ENCODE measurements at regions not wholly inside any gene's neighbourhood (a gene's known extent, or its start where the extent isn't known, plus 50 kb on each side); places are given as distances from the start of the nearest gene placed in this dataset.

GRCh38 chr6:19279273-19279684 lies 557.9 kb upstream of the ID4 start:
- no peak for DNase-seq

DNA sequence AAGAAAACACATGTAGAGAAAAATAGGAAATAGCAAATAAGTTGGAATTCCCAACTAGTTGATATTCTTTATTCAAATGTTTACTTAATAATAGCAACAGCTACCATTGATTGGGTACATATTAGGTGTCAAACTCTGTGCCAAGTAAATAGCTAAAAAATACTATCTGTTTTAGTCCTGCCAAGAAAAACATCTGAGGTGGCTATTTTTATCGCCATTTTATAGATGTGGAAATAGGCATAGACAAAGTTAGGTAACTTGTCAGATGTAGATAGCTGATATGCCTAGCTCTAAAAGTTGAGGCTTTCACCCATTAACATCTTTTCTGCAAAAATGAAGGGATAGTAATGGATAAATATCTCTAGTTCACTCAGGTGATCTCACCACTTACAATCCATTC lies 549.2 kb upstream of the ID4 start:
- DNase-seq = no peak

DNA sequence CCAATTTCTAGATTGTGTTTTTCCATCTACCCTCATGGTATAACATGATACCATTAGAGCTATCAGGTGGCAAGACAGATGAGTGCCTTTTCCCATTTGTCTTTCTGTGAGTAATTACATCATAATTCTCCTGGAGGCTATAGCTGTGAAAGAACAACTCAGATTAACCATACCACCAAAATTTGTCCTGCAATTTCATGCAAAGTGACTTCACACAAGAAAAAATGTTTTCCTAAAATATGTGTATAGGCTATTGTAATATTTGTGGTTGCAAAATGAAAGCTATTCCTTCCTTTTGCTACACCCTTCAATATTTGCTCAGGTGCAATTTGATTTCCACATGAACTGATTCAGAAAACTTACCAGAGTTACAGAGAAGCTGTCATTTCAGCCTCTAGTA lies 547.7 kb upstream of the ID4 start:
- no peak for DNase-seq

- DNase-seq = no peak
These were observed 539.3 kb upstream of the ID4 start for GRCh38 chr6:19297880-19298279.

- DNase-seq = no peak
These were observed 538.7 kb upstream of the ID4 start for GRCh38 chr6:19298421-19298820.

DNA sequence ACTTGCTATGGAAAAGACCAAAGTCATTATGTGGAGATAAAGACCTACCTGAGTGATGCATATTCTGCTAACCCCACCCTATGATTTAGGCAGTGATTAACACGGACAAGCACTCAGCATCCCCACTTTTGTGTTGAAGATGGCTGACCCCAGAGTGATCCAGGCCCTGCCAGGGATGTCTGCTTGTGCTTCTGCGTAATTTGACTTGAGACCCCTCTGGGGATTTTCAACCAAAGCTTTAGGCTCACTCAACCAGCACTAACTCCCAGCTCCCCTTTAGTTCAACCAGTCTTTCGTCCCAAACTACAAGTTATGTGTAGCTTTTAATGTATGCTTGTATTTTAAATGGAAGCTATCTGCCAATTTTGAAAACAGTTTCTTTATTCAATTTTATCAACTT lies 538.0 kb upstream of the ID4 start:
- DNase-seq = no peak

DNA sequence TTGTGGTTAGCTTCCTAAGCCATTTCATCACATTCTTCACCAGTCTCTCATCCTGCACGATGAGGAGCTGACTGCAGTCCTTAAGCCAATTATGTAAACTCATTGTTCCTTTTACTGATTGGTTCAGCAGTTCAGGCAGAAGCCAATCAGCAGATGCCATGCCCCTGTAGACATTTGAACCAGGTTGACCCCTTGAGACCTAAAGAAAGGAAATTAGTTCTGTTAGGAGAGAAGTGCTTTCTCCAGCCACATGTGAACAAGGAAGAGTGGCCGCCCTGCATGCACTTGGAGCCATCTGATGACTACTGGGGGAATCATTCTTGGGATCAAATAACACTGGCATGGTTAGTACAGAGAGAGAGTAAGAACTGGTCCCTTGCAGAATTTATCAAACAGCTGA lies 535.2 kb upstream of the ID4 start:
- DNase-seq = no peak

DNA sequence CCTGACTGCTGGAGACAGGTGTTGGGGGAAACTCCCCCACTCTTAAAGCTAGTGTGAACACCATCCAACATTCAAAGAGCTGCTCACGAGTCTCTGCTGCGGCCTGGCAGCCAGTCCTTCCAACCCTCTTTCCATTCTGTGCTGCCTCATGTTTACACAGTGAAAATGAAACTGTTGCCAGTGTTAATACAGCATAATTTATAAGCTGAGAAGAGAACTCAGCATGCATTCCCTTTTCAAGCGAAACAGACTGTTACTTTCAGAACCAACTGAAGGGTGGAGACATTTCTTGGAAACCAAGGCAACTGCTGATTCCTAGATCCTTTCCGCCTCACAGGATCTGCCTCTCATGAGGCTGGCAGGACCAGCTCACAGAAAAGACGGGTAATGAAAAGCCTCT lies 533.8 kb upstream of the ID4 start:
- no peak for DNase-seq

- no peak for DNase-seq
These were observed 527.5 kb upstream of the ID4 start for GRCh38 chr6:19309661-19310060.

GRCh38 chr6:19311786-19312185 lies 525.4 kb upstream of the ID4 start:
- DNase-seq = no peak

GRCh38 chr6:19312241-19312978 lies 524.8 kb upstream of the ID4 start:
- no peak for DNase-seq

- DNase-seq = no peak
These were observed 519.7 kb upstream of the ID4 start for GRCh38 chr6:19317431-19317986.

DNA sequence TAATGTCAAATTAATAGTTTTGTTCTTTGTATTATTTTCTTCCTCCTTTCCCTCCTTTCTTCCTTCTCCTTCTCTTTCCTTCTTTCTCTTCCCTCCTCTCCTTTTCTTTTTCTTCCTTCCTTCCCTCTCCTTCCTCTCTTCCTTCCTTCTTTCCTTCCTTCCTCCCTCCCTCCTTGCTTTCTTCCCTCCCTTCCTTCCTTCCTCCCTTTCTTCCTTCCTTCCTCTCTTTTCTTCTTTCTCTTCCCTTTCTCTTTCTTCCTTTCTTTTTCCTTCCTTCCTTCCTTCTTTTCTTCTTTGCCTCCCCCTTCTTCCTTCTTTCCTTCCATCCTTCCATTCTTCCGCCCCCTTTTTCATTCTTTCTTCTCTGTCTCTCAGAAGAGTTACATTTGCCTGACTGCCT lies 518.2 kb upstream of the ID4 start:
- DNase-seq = no peak

DNA sequence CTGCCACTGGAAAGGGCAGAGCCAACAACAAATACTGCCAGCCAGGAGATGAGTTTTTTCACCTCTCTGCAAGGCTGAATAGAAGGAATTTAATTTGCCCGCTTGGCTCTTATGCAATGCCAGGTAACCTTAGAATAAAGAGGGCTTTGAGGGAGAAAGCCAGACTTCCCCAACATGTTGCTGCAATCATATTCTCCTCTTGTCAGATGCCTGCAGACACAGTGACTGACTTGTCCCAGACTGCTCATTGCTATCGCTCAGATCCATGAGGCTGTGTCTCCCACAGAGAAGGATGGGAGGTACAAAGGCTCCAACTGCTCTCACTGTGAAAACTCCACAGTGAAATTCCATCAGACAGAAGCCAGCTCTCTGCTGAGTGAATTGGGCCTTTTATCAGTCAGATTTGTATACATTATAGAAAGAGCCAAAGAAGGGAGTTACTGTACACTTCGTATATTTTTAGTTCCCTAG lies 517.0 kb upstream of the ID4 start:
- no peak for DNase-seq

- DNase-seq = no peak
These were observed 514.3 kb upstream of the ID4 start for GRCh38 chr6:19322691-19323485.

- no peak for DNase-seq
These were observed 512.8 kb upstream of the ID4 start for GRCh38 chr6:19324376-19324775.

DNA sequence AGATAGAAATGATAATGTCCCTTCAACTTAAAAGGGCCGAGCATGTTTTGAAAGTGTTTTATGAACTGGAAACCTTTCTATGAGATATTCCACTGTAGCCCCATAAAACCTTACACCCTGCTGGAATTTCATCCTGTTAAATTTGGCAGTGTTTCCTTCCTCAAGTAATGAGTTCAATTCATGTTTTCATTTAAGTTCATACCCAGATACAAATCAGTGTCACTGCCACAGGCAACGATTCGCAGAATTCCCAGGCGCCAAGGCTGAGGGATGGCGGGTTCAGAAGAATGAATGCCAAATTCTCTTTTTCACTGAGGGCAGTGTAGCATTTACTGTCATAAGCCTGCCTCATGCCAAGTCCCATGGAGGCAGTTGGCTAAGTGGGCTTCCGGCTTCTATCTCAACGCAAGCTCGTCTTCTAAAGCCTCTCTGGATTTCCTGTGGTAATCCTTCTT lies 511.8 kb upstream of the ID4 start:
- no peak for DNase-seq

GRCh38 chr6:19327241-19327640 lies 509.9 kb upstream of the ID4 start:
- no peak for DNase-seq

DNA sequence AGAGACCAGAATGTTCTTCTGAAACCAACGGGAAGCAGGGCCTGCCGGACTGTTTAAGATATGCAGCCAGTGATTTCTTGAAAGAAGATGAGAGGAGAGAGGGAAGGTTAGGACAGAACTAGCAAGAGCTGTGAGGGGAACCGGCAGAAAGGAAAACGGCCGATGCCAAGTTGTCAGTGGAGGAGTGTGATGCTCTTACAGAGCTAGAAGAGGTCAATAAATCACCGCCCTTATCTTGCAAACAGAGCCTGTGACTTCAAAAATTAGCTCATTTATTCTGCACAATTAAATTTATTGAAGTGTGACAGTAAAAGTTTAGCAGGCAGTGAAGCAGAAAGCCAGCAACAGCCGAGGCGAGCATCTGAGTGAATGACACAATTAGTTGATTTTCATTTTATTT lies 509.5 kb upstream of the ID4 start:
- DNase-seq = no peak

DNA sequence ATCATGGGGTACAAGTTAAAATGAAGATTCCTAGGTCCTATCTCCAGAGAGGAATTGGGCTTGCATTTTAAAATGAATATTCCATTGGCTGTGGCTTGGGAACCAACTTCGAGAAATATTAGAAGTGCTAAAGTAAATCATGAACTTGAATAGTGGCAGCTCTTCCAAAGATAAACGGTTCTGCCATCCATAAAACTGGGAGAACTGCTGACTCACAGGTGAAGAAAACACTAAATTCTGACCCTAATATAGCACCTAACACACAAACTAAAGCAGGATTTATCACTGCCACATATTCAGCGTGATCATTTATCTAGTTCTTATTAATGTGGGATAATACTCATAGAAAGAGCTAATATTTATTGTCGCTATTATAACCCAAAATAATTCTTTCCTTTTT lies 508.1 kb upstream of the ID4 start:
- no peak for DNase-seq

DNA sequence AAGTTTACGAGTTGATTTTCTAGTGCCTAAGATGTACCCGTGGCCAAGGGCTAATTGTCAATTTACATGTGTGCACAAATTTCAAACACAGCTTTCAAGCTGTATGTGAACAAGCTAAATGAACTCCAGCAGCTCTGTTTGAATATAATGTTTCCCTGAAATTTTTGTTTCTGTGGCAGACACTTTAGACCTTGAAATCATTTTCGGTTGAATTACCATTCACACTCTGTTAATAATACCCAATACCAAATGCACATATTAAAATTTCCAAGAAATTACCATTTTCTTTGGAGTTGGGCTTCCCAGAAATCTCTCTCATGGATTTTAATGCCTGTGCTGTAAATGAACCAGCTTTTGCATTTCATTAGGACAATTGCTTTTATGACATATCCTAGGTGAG lies 506.1 kb upstream of the ID4 start:
- no peak for DNase-seq

DNA sequence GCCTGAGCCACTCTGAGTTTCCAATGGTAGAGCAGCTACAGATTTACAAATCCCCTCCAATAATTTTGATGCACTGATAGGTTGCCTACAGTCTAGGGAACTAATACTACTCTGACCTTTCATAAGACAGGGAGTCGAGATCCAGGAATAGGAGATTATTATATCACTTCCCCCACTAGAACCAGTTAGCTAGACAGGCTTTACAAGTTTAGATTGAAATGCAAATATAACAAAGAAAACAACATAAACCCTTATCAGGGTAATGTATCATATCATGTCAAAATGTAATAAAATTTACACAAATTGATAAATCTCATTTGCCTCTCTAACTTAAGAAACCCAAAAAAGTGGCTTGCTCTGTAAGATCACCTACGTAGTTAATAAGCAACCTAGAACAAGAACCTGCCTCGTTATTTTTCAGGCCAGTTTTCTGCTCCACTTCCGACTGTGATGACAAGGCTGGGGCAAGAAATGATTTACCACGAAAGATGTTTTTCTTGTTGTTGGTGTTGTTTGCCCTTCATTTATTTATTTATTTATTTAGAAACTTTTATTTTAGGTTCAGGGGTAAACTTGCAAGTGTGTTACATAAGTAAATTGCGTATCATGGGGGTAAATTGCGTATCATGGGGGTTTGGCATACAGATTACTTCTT lies 504.2 kb upstream of the ID4 start:
- DNase-seq = no peak

GRCh38 chr6:19333936-19334335 lies 503.2 kb upstream of the ID4 start:
- no peak for DNase-seq

DNA sequence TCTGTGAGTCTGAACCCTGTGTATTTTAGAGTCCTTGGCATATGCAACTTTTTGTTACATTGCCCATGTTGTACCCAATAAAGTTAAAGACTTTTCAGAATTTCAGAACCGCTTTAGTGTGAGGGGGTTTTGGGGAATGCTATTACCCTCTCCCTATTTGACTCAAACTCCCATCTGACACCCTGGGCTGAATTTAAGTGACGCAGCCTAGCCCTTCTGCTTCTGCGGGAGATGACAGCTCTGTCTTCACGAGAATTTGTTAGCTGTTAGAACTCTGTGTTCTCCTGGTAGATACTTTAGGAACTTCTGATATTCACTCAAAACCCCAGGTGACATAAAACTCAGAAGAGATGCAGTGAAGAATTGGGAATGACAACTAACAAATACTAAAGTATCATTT lies 500.6 kb upstream of the ID4 start:
- no peak for DNase-seq
